ENCODE measurements at regions not wholly inside any gene's neighbourhood (a gene's known extent, or its start where the extent isn't known, plus 50 kb on each side); places are given as distances from the start of the nearest gene placed in this dataset.

GRCh38 chr6:155509743-155510475, 54.3 kb upstream of the NOX3 start:
- Histone ChIP-seq H3K4me3 (ENCODE audit: insufficient read depth, low read depth, low read length) (no peak overlapping the region), H3K36me3 (replicated peaks; ENCODE audit: control insufficient read depth, insufficient read depth, low read length) (no peaks in the 10 kb centered on the region), H3K27me3 (ENCODE audit: control insufficient read depth, insufficient read depth, low read length) (no peaks in the 10 kb centered on the region)
- DNase-seq = no peak

DNA sequence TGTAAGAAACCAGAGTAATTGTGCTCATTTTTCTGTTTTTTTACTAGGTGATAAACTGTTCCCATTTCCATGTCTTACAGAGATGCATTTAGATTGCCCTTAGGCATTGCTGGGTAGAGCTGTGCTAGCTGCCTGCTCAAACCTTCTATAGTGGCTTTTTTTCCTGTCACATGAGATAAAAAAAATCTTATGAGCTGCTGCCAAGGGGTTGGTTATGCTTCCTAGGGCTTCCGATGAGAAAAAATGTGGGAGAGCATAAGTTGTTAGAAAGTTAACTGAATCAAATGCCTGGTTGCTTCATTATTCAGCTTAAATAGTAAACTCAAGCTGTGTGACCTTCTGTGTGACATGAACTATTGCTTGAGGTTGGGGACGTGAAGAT, 50.0 kb upstream of the NOX3 start:
- H3K4me3 ChIP-seq (ENCODE audit: insufficient read depth, low read depth, low read length) = no peak overlapping the region
- no peaks in the 10 kb centered on the region for H3K27me3 ChIP-seq (ENCODE audit: control insufficient read depth, insufficient read depth, low read length)
- DNase-seq = no peak
- H3K36me3 ChIP-seq (replicated peaks; ENCODE audit: control insufficient read depth, insufficient read depth, low read length) = no peaks in the 10 kb centered on the region

All from H7 (cell line).